ENCODE measurements at regions not wholly inside any gene's neighbourhood (a gene's known extent, or its start where the extent isn't known, plus 50 kb on each side); places are given as distances from the start of the nearest gene placed in this dataset.

DNA sequence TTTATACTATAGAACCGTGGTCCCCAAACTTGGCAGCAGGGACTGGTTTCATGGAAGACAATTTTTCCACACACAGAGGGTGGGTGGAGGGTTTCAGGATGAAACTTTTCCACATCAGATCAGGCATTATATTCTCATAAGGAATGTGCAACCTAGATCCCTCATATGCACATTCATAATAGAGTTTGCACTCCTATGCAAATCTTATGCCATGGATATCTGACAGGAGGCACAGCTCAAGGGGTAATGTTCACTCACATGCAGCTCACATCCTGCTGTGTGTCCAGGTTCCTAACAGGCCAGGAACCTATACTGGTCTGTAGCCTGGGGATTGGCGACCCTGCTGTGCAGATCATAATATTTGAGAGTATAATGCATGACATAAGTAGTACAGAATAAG lies 1802.2 kb upstream of the ACO1 start:
- intact Hi-C loops (cut with DNase I) = no loop called here
- no peak overlapping the region for H3K4me3 ChIP-seq
- no peak overlapping the region for H3K27ac ChIP-seq
- TF ChIP-seq CTCF (IDR thresholded peaks at IDR 0.05) = no peak
- no peak for TF ChIP-seq POLR2A (IDR thresholded peaks at IDR 0.05)
- peaks cover 0 to 8% (median 0%) of the 10 kb centered on the region in 12 donors for H3K9me3 ChIP-seq
- no peaks in the 10 kb centered on the region for H3K27me3 ChIP-seq
- DNase-seq (no peak), ATAC-seq (no peak)
- H3K36me3 ChIP-seq = no peaks in the 10 kb centered on the region
- H3K4me1 ChIP-seq = no peaks in the 10 kb centered on the region
- WGBS, 4 donors = 52 to 67% (median 60%) methylated on average over 2 of the region's 2 CpGs

DNA sequence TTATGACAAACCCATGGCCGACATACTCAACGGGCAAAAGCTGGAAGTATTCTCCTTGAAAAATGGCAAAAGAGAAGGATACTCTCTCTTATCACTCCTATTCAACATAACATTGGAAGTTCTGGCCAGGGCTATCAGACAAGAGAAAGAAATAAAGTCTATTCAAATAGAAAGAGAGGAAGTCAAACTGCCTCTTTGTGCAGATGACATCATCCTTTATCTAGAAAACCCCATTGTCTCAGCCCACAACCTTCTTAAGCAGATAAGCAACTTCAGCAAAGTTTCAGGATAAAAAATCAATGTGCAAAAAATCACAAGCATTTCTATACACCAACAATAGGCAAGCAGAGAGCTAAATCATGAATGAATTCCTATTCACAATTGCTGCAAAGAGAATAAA lies 1799.9 kb upstream of the ACO1 start:
- 43 to 54% (median 48%) methylated on average over 2 of the region's 2 CpGs for WGBS, 4 donors
- Histone ChIP-seq H3K27me3 (no peaks in the 10 kb centered on the region), H3K27ac (no peak overlapping the region), H3K36me3 (no peaks in the 10 kb centered on the region), H3K4me1 (no peaks in the 10 kb centered on the region), H3K9me3 (peaks cover 0 to 8% (median 0%) of the 10 kb centered on the region in 12 donors), H3K4me3 (no peak overlapping the region)
- TF ChIP-seq POLR2A (IDR thresholded peaks at IDR 0.05) = no peak
- TF ChIP-seq CTCF (IDR thresholded peaks at IDR 0.05) = no peak
- no peak for DNase-seq
- intact Hi-C loops (cut with DNase I) = no loop called here
- ATAC-seq = no peak

DNA sequence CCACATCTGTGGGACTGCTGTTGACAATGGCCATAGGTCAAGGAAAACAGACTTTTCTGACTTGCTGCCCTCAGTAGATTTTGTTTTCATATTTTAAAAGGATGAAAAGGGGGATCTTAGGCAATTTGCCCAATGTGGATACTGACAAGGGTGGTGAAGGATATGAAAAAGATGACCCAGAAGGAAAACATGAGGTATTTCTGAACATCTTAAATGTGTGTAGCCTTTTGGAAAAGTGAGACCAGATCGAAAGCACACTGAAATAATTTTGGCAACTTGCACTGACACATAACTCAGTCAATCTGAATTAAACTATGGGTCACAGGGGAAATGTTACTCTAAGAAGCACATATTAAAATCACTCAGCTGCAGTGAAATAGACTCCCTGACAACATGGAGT lies 1793.0 kb upstream of the ACO1 start:
- ATAC-seq (no peak), DNase-seq (no peak)
- Histone ChIP-seq H3K4me3 (no peak overlapping the region), H3K36me3 (no peaks in the 10 kb centered on the region), H3K9me3 (no peaks in the 10 kb centered on the region), H3K27me3 (no peaks in the 10 kb centered on the region), H3K4me1 (no peaks in the 10 kb centered on the region), H3K27ac (no peak overlapping the region)
- TF ChIP-seq CTCF (IDR thresholded peaks at IDR 0.05) (no peak), POLR2A (IDR thresholded peaks at IDR 0.05) (no peak)
- 39 to 56% (median 48%) methylated on average over 1 of the region's 1 CpG for WGBS, 4 donors
- intact Hi-C loops (cut with DNase I) = loop anchor here in 1 of 10 donors (10.0 kb wide), 1 partner anchor 63 kb away; no protein-coding TSS in a partner anchor

DNA sequence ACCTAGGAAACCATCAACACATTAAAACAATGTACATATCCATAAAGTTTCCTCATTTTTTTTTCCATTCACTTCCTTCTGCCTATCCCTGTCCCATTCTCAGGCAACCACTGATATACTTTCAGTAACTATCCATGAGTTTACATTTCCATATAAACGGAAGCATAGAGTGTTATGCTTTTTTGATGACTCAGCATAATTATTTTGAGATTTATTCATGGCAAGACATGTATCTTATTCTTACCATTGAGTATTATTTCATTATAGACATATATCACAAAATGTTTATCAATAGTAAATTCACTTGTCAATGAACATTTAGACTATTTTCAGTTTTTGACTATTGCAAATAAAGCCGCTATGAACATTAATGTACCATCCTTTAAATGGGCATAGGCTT lies 1786.8 kb upstream of the ACO1 start:
- 91 to 96% (median 94%) methylated on average over 2 of the region's 2 CpGs for WGBS, 4 donors
- Histone ChIP-seq H3K27me3 (no peaks in the 10 kb centered on the region), H3K4me3 (no peak overlapping the region), H3K4me1 (no peaks in the 10 kb centered on the region), H3K9me3 (peaks cover 0 to 9% (median 0%) of the 10 kb centered on the region in 12 donors), H3K36me3 (no peaks in the 10 kb centered on the region), H3K27ac (no peak overlapping the region)
- no peak for DNase-seq
- TF ChIP-seq POLR2A (IDR thresholded peaks at IDR 0.05) = no peak
- no peak for TF ChIP-seq CTCF (IDR thresholded peaks at IDR 0.05)
- no peak for ATAC-seq
- intact Hi-C loops (cut with DNase I) = loop anchor here in 1 of 10 donors (10.0 kb wide), 1 partner anchor 57 kb away; no protein-coding TSS in a partner anchor
